Breast epithelium (tissue), 4 donors: ENCODE measurements at regions not wholly inside any gene's neighbourhood (a gene's known extent, or its start where the extent isn't known, plus 50 kb on each side); places are given as distances from the start of the nearest gene placed in this dataset.

Experiments
- DNase-seq, 2 donors: peaks; one replicate each; pipeline ENCODE4 v3.0.0-alpha.2; 2019; ENCODE audit warnings: low spot score in 2 of 2
- H3K27ac ChIP-seq, 2 donors: fragments of 200-600 bp; sonication (generic) in 1 of 2; one replicate each; pipeline ENCODE4 v1.5.1; 2016 to 2019; ENCODE audit warnings: mild to moderate bottlenecking in 1 of 2
- H3K27me3 ChIP-seq, 2 donors: fragments of 200-600 bp; sonication (generic) in 1 of 2; one replicate each; pipeline versions ENCODE4 v1.5.1 to v1.6.0; 2017 to 2019; ENCODE audit warnings: control low read depth in 1 of 2, mild to moderate bottlenecking in 1 of 2
- H3K36me3 ChIP-seq: fragments of 200-600 bp; one replicate; pipeline ENCODE4 v1.5.1; 2019
- H3K4me1 ChIP-seq, 2 donors: fragments of 200-600 bp; sonication (generic); one replicate each; pipeline ENCODE4 v1.5.1; 2016 to 2019; ENCODE audit warnings: control low read depth in 1 of 2
- H3K4me3 ChIP-seq, 3 donors: fragments of 200-600 bp; sonication (generic); 1 replicate in 2 of 3; 2 replicates in 1 of 3; pipeline ENCODE4 v1.5.1; 2016 to 2019; ENCODE audit warnings: mild to moderate bottlenecking in 3 of 3, moderate library complexity in 2 of 3
- H3K9me3 ChIP-seq, 2 donors: fragments of 200-600 bp; sonication (generic) in 1 of 2; one replicate each; pipeline ENCODE4 v1.5.1; 2016 to 2019; ENCODE audit warnings: control low read depth in 1 of 2
- POLR2A ChIP-seq: fragments of 450-650 bp; IDR thresholded peaks from one replicate; pipeline ENCODE4 v1.6.1; 2016; ENCODE audit warnings: antibody characterized with exemption, mild to moderate bottlenecking, moderate library complexity
- POLR2AphosphoS5 ChIP-seq, 3 donors: sonication (generic); formaldehyde crosslinking; IDR thresholded peaks; one replicate each; pipeline ENCODE4 v1.6.1; 2017; ENCODE audit warnings: antibody characterized with exemption in 3 of 3
- intact Hi-C: fragments of 100-400 bp; cut with DNase I; formaldehyde crosslinking; loops from one replicate; pipeline ENCODE4 v1.15.1; 2023; ENCODE audit warnings: low total_unique reads
- TF ChIP-seq, protein P1 (sequence below), 3 donors: fragments of 450-650 bp; IDR thresholded peaks; one replicate each; pipeline ENCODE4 v1.5.1; 2016 to 2017; ENCODE audit warnings: antibody characterized with exemption in 3 of 3, mild to moderate bottlenecking in 3 of 3, moderate library complexity in 3 of 3

DNA sequence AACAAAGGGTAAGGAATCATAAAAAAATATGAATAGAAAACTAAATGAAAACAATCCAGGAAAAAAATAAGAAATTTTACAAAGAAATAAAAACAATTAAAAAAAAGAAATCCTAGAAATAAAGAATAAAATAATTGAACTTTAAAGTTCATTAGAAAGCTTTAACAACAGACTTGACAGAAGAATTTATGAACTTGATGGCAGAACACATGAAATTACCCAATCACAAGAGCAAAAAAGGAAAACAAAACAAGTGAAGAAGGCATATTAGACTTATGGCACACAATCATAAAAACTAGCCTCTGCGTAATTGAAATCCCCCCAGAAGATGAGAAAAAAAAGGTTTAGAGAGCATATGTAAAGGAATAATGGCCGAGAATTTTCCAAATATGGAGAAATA is 802.5 kb upstream of the B3GALT2 start:
- intact Hi-C loops = no loop called here
- no peaks in the 10 kb centered on the region for H3K36me3 ChIP-seq

DNA sequence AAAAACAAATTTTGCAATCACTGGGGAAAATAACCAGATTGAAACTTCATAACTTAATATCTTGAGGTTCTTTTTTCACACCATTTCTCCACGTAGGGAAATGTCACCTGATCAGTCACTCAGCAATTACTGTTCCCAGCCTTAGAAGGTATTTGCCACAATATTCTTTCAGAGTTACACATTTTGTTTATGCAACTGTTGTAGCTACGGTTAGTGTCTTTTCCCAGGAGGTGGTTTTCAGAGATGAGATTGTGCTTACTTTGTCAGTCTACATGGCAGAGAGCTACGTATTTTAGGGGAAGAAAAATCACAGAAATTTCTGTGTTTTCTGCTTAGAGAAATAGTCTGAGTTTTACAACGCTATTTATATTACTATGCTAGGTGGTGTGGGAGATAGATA is 792.8 kb upstream of the B3GALT2 start:
- Histone ChIP-seq H3K27ac (no peak overlapping the region), H3K36me3 (no peaks in the 10 kb centered on the region), H3K9me3 (peaks cover 0 to 2% of the 10 kb centered on the region in 2 donors), H3K4me1 (no peaks in the 10 kb centered on the region), H3K27me3 (no peaks in the 10 kb centered on the region), H3K4me3 (no peak overlapping the region)
- no peak for DNase-seq
- TF ChIP-seq POLR2AphosphoS5 (IDR thresholded peaks at IDR 0.05) (no peak), POLR2A (no peak)
- TF ChIP-seq, protein P1, sequence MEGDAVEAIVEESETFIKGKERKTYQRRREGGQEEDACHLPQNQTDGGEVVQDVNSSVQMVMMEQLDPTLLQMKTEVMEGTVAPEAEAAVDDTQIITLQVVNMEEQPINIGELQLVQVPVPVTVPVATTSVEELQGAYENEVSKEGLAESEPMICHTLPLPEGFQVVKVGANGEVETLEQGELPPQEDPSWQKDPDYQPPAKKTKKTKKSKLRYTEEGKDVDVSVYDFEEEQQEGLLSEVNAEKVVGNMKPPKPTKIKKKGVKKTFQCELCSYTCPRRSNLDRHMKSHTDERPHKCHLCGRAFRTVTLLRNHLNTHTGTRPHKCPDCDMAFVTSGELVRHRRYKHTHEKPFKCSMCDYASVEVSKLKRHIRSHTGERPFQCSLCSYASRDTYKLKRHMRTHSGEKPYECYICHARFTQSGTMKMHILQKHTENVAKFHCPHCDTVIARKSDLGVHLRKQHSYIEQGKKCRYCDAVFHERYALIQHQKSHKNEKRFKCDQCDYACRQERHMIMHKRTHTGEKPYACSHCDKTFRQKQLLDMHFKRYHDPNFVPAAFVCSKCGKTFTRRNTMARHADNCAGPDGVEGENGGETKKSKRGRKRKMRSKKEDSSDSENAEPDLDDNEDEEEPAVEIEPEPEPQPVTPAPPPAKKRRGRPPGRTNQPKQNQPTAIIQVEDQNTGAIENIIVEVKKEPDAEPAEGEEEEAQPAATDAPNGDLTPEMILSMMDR (IDR thresholded peaks at IDR 0.05) = no peak
- intact Hi-C loops = no loop called here

More for the DNA sequence above, 802.5 kb upstream of the B3GALT2 start:
- DNase-seq = no peak
- Histone ChIP-seq H3K4me1 (no peaks in the 10 kb centered on the region), H3K27me3 (no peaks in the 10 kb centered on the region), H3K9me3 (peaks cover 0 to 46% of the 10 kb centered on the region in 2 donors), H3K4me3 (no peak overlapping the region), H3K27ac (no peak overlapping the region)
- TF ChIP-seq POLR2AphosphoS5 (IDR thresholded peaks at IDR 0.05) (no peak), POLR2A (no peak)
- TF ChIP-seq, protein P1 (IDR thresholded peaks at IDR 0.05) = no peak

DNA sequence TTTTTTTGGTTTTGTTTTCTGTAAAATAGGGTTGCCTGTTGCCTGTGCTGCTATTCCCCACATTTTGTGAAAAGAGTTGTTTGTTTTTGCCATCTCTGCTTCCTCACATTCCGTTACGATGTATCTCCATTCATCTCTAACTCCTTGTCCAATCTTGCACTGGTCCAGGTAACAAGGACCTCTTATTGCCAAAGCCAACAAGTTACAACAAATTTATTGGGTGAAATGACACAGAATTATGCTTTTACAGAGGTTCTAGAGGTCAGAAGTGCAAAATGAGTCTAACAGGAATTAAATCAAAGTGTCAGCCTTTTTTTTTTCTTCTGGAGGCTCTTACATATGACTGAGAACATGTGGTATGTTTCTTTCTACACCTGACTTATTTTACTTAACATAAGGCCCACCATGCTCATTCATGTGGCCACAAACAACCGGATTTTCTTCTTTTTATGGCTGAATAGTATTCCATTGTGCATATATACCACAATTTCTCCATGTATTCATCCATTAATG is 787.9 kb upstream of the B3GALT2 start:
- H3K27me3 ChIP-seq = no peaks in the 10 kb centered on the region
- TF ChIP-seq POLR2A (no peak), POLR2AphosphoS5 (IDR thresholded peaks at IDR 0.05) (no peak)
- TF ChIP-seq, protein P1 (IDR thresholded peaks at IDR 0.05) = no peak

DNA sequence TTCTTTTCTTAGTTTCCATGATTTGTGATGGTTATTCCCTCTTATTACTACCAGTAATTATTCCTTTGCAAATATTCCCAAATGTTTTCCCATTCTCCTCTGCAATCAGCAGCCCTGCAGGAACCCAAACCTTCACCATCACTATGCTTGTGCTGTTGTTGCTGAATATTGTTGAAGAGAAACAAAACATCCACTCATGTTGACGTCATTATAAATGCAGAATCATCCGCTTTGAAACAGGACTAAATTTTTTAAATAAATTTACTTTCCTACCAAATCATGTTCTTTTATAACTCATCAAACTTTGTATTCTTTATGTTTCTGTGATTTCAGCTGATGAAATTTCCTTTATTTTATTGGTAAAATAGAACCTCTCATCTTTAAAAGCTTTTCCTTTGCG is 787.0 kb upstream of the B3GALT2 start:
- Histone ChIP-seq H3K4me1 (no peaks in the 10 kb centered on the region), H3K27me3 (no peaks in the 10 kb centered on the region), H3K4me3 (no peak overlapping the region), H3K36me3 (no peaks in the 10 kb centered on the region), H3K27ac (no peak overlapping the region), H3K9me3 (no peaks in the 10 kb centered on the region)
- no peak for DNase-seq
- TF ChIP-seq POLR2A (no peak), POLR2AphosphoS5 (IDR thresholded peaks at IDR 0.05) (no peak)
- TF ChIP-seq, protein P1 (IDR thresholded peaks at IDR 0.05) = no peak
- intact Hi-C loops = no loop called here

More for the DNA sequence above, 787.9 kb upstream of the B3GALT2 start:
- Histone ChIP-seq H3K4me3 (no peak overlapping the region), H3K27ac (no peak overlapping the region), H3K36me3 (no peaks in the 10 kb centered on the region), H3K4me1 (no peaks in the 10 kb centered on the region), H3K9me3 (no peaks in the 10 kb centered on the region)
- intact Hi-C loops = no loop called here
- DNase-seq = no peak

DNA sequence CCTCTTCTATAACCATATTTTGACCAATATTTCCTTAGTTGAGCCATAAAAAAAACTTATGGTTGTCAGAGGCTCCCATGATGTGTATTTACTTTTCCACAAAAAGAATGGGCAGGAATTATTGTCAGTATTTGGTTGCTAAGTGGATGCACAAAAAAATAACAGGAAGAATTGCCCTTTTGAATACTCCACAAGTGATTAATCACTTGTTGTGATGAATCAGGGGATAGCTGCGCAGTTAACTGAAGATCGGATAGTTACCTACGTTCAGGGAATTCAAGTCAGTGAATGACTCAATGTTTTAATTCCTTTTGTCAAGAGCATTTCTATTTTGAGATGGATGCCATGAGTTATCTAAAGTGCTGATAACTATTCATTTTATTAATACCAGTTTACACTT is 785.2 kb upstream of the B3GALT2 start:
- DNase-seq = no peak
- intact Hi-C loops = no loop called here
- no peaks in the 10 kb centered on the region for H3K27me3 ChIP-seq
- no peak overlapping the region for H3K27ac ChIP-seq
- no peaks in the 10 kb centered on the region for H3K9me3 ChIP-seq
- TF ChIP-seq POLR2AphosphoS5 (IDR thresholded peaks at IDR 0.05) (no peak), POLR2A (no peak)
- TF ChIP-seq, protein P1 (IDR thresholded peaks at IDR 0.05) = no peak
- no peaks in the 10 kb centered on the region for H3K4me1 ChIP-seq
- no peak overlapping the region for H3K4me3 ChIP-seq
- no peaks in the 10 kb centered on the region for H3K36me3 ChIP-seq
